ENCODE measurements at regions not wholly inside any gene's neighbourhood (a gene's known extent, or its start where the extent isn't known, plus 50 kb on each side); places are given as distances from the start of the nearest gene placed in this dataset.
"Not testable (repeated sequence)": the region's sequence is repeated elsewhere in the genome, so short reads cannot be mapped to it uniquely, and the experiment has no call there.

DNA sequence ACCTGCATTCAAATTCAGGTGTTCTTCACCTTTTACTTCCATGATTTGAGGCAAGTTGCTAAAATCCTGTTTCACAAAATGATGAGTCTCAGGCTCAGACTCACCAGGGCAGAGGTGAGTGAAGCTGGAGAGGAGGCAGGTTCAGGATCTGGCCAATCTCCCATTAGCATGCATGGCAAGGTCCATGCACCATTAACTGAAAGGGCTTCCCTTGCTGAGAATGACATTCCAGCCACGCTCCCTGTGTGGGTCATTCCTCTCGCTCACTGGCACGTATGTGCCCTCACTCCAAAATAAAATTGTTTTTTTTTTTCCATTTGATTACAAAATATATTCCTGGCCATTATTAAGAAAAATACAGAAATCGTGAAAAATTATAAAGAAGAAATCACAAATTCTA, 257.6 kb downstream of the C12orf75 start:
- intact Hi-C loops (cut with micrococcal nuclease), result no loop called here
- DNase-seq, result no peak
- CTCF ChIA-PET, result interaction anchor here (0.6 kb wide), 1 partner anchor 584 kb away, joined by 5 read pairs; no protein-coding TSS in a partner anchor
- no peaks in the 10 kb centered on the region for H3K4me1 Mint-ChIP-seq (ENCODE audit: low read depth)
- no peak overlapping the region for H3K4me3 Mint-ChIP-seq
- no peak overlapping the region for H3K27ac Mint-ChIP-seq
- no peaks in the 10 kb centered on the region for H3K9me3 Mint-ChIP-seq
- H3K36me3 Mint-ChIP-seq (ENCODE audit: low read depth), result no peaks in the 10 kb centered on the region
- peaks cover 11% of the 10 kb centered on the region for H3K27me3 Mint-ChIP-seq (ENCODE audit: low read depth)

DNA sequence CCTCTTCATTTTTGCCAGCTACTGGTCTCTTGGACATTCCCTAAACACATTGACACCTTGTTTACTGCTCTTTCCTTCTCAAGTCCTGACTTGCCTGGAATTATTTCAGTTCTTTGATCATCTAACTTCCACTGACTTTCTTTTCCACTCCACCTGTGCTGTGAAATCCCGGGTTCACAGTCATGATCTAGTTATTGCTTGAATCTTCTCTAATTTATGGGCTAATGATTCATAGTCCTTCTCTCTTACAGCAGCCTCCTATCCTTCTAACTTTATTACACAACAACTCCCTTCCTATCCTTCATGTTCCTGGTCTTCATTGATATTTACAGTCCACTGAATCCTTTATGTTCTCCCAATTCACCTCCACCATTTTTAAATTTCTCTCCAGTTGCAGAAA, 260.1 kb downstream of the C12orf75 start:
- Mint-ChIP-seq H3K27ac (no peak overlapping the region), H3K4me1 (ENCODE audit: low read depth) (no peaks in the 10 kb centered on the region), H3K36me3 (ENCODE audit: low read depth) (no peaks in the 10 kb centered on the region), H3K9me3 (no peaks in the 10 kb centered on the region), H3K27me3 (ENCODE audit: low read depth) (peaks cover 5% of the 10 kb centered on the region), H3K4me3 (no peak overlapping the region)
- no peak for DNase-seq
- CTCF ChIA-PET, result interaction anchor here (0.6 kb wide), 1 partner anchor 158 kb away, joined by 3 read pairs; no protein-coding TSS in a partner anchor
- intact Hi-C loops (cut with micrococcal nuclease), result no loop called here

DNA sequence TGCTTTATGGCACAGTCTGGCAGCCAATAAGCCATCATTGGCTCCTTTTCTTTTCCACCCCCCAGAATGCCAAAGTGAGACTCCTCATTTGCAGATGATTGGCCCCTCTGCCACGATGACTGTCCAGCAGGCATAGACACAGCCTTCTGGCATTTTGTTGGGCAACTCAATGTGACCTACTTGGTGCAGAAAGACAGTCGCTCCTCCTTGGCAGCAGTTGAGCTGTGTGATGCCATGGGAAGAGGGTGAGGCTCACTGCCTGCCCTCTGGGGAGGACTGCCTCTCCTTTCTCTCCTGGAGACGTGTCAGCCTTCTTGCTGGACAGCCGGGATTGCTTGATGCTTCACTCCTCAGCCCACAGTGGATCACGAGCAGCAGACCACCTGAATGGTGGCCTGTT, 264.9 kb downstream of the C12orf75 start:
- Mint-ChIP-seq H3K9me3 (no peaks in the 10 kb centered on the region), H3K27me3 (ENCODE audit: low read depth) (peaks cover 2% of the 10 kb centered on the region), H3K27ac (no peak overlapping the region), H3K4me1 (ENCODE audit: low read depth) (no peaks in the 10 kb centered on the region), H3K4me3 (no peak overlapping the region), H3K36me3 (ENCODE audit: low read depth) (no peaks in the 10 kb centered on the region)
- intact Hi-C loops (cut with micrococcal nuclease), result no loop called here
- CTCF ChIA-PET, result no interaction called here
- no peak for DNase-seq

DNA sequence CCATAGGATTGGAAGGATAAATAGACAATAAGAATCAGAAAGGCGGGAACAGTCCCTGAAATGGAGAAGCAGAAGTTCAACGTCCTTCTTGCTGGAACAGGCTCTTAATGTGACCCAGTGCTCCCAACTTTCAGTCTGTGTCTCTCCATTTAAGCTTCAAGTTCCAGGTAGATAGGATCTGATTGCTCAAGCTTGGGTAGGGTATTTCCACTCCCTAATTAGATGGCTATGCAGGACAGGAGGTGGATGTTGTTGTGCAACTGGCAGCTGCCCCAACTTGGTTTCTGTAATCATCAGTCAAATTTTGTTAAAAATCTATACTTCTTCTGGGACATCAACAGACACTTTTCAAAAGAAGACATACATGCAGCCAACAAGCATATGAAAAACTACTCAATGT, 266.2 kb downstream of the C12orf75 start:
- Mint-ChIP-seq H3K4me1 (ENCODE audit: low read depth) (no peaks in the 10 kb centered on the region), H3K27ac (no peak overlapping the region), H3K9me3 (no peaks in the 10 kb centered on the region), H3K36me3 (ENCODE audit: low read depth) (no peaks in the 10 kb centered on the region), H3K4me3 (no peak overlapping the region), H3K27me3 (ENCODE audit: low read depth) (peaks cover 2% of the 10 kb centered on the region)
- DNase-seq, result no peak
- intact Hi-C loops (cut with micrococcal nuclease), result no loop called here
- CTCF ChIA-PET, result no interaction called here

DNA sequence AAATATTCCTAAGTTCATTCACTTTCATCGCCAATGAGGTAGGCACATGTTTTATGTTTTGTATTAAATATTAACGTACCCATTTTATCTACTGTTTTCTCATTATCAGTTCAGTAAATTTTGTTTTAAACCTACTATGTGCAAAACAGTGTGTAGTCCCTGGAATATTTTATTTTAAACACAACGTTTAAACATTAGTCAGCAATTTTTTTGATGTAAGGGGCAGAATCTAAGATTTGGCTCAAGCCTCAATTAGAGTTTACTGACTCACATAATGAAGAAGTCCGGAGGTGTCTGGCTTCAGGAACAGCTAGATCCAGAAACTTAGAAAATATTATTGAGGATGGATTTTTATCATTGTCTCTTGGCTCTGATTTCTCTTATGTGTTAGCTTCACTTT, 267.5 kb downstream of the C12orf75 start:
- no peaks in the 10 kb centered on the region for H3K36me3 Mint-ChIP-seq (ENCODE audit: low read depth)
- H3K27me3 Mint-ChIP-seq (ENCODE audit: low read depth), result peaks cover 2% of the 10 kb centered on the region
- intact Hi-C loops (cut with micrococcal nuclease), result no loop called here
- CTCF ChIA-PET, result no interaction called here
- no peak overlapping the region for H3K27ac Mint-ChIP-seq
- H3K4me3 Mint-ChIP-seq, result no peak overlapping the region
- H3K9me3 Mint-ChIP-seq, result no peaks in the 10 kb centered on the region
- DNase-seq, result no peak
- H3K4me1 Mint-ChIP-seq (ENCODE audit: low read depth), result no peaks in the 10 kb centered on the region

DNA sequence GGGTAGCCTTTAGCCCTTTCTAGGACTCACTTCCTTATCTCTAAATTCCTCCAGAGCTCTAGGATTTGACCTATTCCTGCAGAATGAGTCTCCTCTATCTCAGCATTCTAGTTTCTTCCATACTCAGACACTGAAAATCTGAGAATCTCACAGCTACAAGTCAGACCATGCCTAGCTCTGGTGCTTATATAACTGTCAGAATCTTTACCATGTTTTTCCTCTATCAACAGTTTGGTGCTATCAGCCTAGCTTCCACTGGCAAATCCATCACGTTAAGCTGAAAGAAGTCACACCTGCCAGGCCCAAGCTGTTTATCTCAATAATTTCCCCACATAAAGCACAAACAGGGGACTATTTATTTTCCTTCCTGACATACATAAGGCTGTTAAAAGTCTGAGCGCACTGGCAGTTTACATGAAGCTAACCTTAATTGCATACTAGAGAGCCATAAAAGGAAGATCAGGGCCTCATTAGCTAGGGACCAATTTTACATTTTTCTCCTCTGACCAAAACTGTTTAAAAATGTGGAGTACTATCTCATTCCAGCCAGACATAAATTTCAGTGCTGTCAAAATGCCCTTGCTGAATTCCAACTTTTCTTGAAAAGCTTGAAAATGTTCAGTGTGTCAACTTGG, 270.5 kb downstream of the C12orf75 start:
- H3K9me3 Mint-ChIP-seq, result no peaks in the 10 kb centered on the region
- H3K4me3 Mint-ChIP-seq, result no peak overlapping the region
- DNase-seq, result no peak
- no peaks in the 10 kb centered on the region for H3K4me1 Mint-ChIP-seq (ENCODE audit: low read depth)
- CTCF ChIA-PET, result interaction anchor here (1.3 kb wide), 1 partner anchor 180 kb away, joined by 4 read pairs; no protein-coding TSS in a partner anchor
- no peaks in the 10 kb centered on the region for H3K27me3 Mint-ChIP-seq (ENCODE audit: low read depth)
- no peak overlapping the region for H3K27ac Mint-ChIP-seq
- H3K36me3 Mint-ChIP-seq (ENCODE audit: low read depth), result no peaks in the 10 kb centered on the region
- intact Hi-C loops (cut with micrococcal nuclease), result no loop called here

DNA sequence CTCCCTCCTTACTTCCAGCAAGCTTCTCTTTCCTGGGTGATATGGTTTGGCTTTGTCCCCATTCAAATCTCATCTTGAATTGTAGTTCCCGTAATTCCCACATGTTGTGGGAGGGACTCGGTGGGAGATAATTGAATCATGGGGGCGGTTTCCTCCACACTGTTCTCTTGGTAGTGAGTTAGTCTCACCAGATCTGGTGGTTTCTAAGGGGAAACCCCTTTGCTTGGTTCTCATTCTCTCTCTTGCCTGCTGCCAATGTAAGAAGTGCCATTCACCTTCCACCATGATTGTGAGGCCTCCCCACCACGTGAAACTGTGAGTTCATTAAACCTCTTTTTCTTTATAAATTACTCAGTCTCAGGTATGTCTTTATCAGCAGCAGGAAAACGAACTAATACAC, 271.8 kb downstream of the C12orf75 start:
- H3K27me3 Mint-ChIP-seq (ENCODE audit: low read depth); intact Hi-C loops (cut with micrococcal nuclease); H3K4me1 Mint-ChIP-seq (ENCODE audit: low read depth); DNase-seq; H3K27ac Mint-ChIP-seq; H3K4me3 Mint-ChIP-seq; H3K36me3 Mint-ChIP-seq (ENCODE audit: low read depth); H3K9me3 Mint-ChIP-seq: not testable (repeated sequence)
- CTCF ChIA-PET, result interaction anchor here (0.5 to 1.3 kb wide), 3 partner anchors 181 to 696 kb away, joined by 3 to 5 read pairs (median 4); no protein-coding TSS in a partner anchor

DNA sequence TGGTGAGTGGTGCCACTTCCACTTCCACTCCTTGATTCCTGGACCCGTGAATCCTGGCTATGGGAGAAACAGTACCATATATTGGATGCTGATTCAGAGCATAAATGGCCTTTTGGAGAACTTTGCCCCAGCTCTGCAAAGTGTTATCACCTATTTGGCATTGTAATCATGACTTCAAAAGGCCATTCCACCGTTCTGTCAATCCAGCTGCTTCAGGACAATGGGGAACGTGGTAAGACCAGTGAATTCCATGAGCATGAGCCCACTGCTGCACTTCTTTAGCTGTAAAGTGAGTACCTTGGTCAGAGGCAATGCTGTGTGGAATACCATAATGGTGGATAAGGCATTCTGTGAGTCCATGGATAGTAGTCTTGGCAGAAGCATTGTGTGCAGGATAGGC, 273.8 kb downstream of the C12orf75 start:
- H3K36me3 Mint-ChIP-seq (ENCODE audit: low read depth); H3K4me1 Mint-ChIP-seq (ENCODE audit: low read depth); intact Hi-C loops (cut with micrococcal nuclease); H3K27ac Mint-ChIP-seq; H3K9me3 Mint-ChIP-seq; H3K27me3 Mint-ChIP-seq (ENCODE audit: low read depth); DNase-seq; CTCF ChIA-PET; H3K4me3 Mint-ChIP-seq: not testable (repeated sequence)

DNA sequence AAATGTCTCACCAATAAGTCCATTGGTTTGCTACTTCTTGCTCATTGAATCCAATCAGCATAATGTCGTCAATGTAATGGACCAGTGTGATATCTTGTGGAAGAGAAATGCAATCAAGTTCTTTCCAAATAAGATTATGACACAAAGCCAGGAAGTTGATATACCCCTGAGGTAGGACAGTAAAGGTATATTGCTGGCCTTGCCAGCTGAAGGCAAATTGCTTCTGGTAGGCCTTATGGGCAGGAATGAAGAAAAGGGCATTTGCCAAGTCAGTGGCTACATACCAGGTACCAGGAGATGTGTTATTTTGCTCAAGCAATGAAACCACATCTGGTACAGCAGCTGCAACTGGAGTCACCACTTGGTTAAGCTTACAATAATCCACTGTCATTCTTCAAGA, 276.1 kb downstream of the C12orf75 start:
- H3K36me3 Mint-ChIP-seq (ENCODE audit: low read depth); H3K27ac Mint-ChIP-seq; H3K4me1 Mint-ChIP-seq (ENCODE audit: low read depth); H3K27me3 Mint-ChIP-seq (ENCODE audit: low read depth); H3K9me3 Mint-ChIP-seq; intact Hi-C loops (cut with micrococcal nuclease); DNase-seq; H3K4me3 Mint-ChIP-seq: not testable (repeated sequence)
- CTCF ChIA-PET, result interaction anchor here (0.6 kb wide), 1 partner anchor 38 kb away, joined by 3 read pairs; no protein-coding TSS in a partner anchor

DNA sequence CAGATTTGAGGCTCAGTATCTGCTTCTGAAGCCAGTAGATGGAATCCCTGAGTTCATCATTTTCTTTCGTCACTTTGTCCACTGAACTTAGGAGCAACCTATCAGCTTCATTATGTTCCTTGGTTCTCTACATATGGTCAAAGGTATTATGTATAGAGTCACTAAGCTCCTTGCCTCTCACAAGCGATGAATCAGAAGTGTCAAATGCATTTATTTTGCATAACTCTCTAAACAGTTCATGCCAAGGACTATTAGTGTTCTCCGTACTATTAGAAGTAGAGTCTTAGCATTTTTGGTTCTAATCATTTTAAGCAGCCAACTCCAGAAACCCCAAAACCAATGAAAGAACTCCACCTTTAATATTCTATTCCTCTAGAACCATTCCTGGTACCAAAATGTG, 278.5 kb downstream of the C12orf75 start:
- H3K4me1 Mint-ChIP-seq (ENCODE audit: low read depth); H3K36me3 Mint-ChIP-seq (ENCODE audit: low read depth); H3K27ac Mint-ChIP-seq; H3K27me3 Mint-ChIP-seq (ENCODE audit: low read depth); H3K9me3 Mint-ChIP-seq; DNase-seq; intact Hi-C loops (cut with micrococcal nuclease); H3K4me3 Mint-ChIP-seq: not testable (repeated sequence)
- CTCF ChIA-PET, result interaction anchor here (0.6 kb wide), 1 partner anchor 986 kb away, joined by 6 read pairs; no protein-coding TSS in a partner anchor

DNA sequence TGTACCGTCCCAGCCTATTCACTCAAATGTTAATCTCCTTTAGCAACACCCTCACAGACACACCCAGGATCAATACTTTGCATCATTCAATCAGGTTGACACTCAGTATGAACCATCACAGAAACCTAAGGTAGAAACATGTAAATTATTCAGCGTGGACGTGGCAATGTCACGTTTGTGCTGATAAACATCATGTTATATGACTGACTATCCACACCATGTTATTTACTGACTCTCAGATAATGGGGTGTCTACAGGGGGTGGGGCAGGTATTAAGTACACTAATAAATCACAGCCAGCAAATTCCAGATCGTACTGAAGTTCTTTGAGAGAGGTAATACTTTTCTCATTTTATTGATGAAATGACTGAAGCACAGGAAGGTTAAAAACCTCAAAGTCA, 280.0 kb downstream of the C12orf75 start:
- CTCF ChIA-PET, result no interaction called here
- DNase-seq, result no peak
- no peak overlapping the region for H3K27ac Mint-ChIP-seq
- no peaks in the 10 kb centered on the region for H3K27me3 Mint-ChIP-seq (ENCODE audit: low read depth)
- H3K4me1 Mint-ChIP-seq (ENCODE audit: low read depth), result no peaks in the 10 kb centered on the region
- H3K9me3 Mint-ChIP-seq, result no peaks in the 10 kb centered on the region
- intact Hi-C loops (cut with micrococcal nuclease), result no loop called here
- H3K36me3 Mint-ChIP-seq (ENCODE audit: low read depth), result no peaks in the 10 kb centered on the region
- H3K4me3 Mint-ChIP-seq, result no peak overlapping the region

DNA sequence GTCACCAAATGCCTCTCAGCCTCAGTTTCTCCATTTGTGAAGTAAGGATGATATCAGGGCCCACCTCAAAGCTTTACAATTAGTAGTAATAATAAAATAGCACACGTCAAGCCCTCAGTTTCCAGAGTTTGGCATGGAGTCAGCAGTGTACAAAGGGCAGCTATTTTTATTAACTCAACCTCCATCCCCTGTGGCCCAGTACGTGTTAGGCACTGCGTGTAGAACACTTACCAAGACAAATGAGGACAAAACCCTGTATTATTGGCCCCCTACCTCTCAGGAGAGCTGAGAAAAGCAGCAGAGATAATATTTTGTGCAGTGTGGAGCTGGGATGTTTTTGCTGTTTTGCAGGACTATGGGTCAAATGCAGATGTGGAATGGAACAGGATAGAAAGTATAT, 280.8 kb downstream of the C12orf75 start:
- Mint-ChIP-seq H3K9me3 (no peaks in the 10 kb centered on the region), H3K4me3 (no peak overlapping the region), H3K4me1 (ENCODE audit: low read depth) (no peaks in the 10 kb centered on the region), H3K36me3 (ENCODE audit: low read depth) (no peaks in the 10 kb centered on the region), H3K27ac (no peak overlapping the region), H3K27me3 (ENCODE audit: low read depth) (peaks cover 2% of the 10 kb centered on the region)
- no peak for DNase-seq
- CTCF ChIA-PET, result no interaction called here
- intact Hi-C loops (cut with micrococcal nuclease), result no loop called here

DNA sequence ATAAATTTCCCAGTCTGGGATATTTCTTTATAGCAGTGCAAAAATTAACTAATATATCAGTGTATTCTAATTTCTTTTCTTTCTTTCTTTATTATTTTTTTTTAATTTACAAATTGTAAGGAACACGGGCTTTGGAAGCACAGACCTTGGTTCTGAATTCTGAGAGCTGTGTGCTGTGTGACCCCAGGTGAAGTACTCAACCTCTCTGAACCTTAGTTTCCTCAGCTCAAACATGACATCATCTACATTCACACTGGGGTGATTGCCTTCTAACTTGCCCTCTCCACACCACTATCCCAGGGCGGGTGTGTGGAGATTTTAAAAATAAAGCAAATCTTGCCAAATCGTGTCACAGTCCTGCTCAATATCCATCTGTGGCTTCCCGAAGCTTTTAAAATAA, 282.8 kb downstream of the C12orf75 start:
- CTCF ChIA-PET, result no interaction called here
- DNase-seq, result no peak
- H3K27ac Mint-ChIP-seq, result no peak overlapping the region
- no peaks in the 10 kb centered on the region for H3K9me3 Mint-ChIP-seq
- peaks cover 2% of the 10 kb centered on the region for H3K27me3 Mint-ChIP-seq (ENCODE audit: low read depth)
- H3K36me3 Mint-ChIP-seq (ENCODE audit: low read depth), result no peaks in the 10 kb centered on the region
- intact Hi-C loops (cut with micrococcal nuclease), result no loop called here
- no peak overlapping the region for H3K4me3 Mint-ChIP-seq
- H3K4me1 Mint-ChIP-seq (ENCODE audit: low read depth), result no peaks in the 10 kb centered on the region

Data from activated naive CD4-positive, alpha-beta T cell treated with anti-CD3 and anti-CD28 coated beads for 36 hours (primary cell).